OCI-LY1 (cell line): ENCODE measurements at regions not wholly inside any gene's neighbourhood (a gene's known extent, or its start where the extent isn't known, plus 50 kb on each side); places are given as distances from the start of the nearest gene placed in this dataset.

Experiments used
- H2AFZ ChIP-seq: fragments of 200-600 bp; sonication (generic), shearing (Covaris generic); 2 replicates; pipeline ENCODE4 v1.6.0; 2014; ENCODE audit warnings: antibody characterized with exemption, mild to moderate bottlenecking, low read length
- H3F3A ChIP-seq: fragments of 200-600 bp; sonication (generic), shearing (Covaris generic); 2 replicates; pipeline ENCODE4 v1.6.0; 2014; ENCODE audit warnings: mild to moderate bottlenecking, antibody characterized with exemption, low read length, moderate library complexity; ENCODE audit not compliant: insufficient read depth
- H3K27ac ChIP-seq: fragments of 200-600 bp; sonication (generic); 2 replicates; pipeline ENCODE4 v1.5.1; 2014; ENCODE audit warnings: low read length, mixed run types, mild to moderate bottlenecking, low read depth; ENCODE audit not compliant: poor library complexity, severe bottlenecking
- H3K27me3 ChIP-seq: fragments of 200-600 bp; sonication (generic); 2 replicates; pipeline ENCODE4 v1.6.0; 2014; ENCODE audit warnings: antibody characterized with exemption, mild to moderate bottlenecking, low read length, moderate library complexity; ENCODE audit not compliant: insufficient read depth
- H3K36me3 ChIP-seq: fragments of 200-600 bp; sonication (generic); 2 replicates; pipeline ENCODE4 v1.6.1; 2014; ENCODE audit warnings: mild to moderate bottlenecking, antibody characterized with exemption, low read length, moderate library complexity, mixed read lengths; ENCODE audit not compliant: insufficient read depth
- H3K4me1 ChIP-seq: fragments of 200-600 bp; sonication (generic); 2 replicates; pipeline ENCODE4 v1.5.1; 2014; ENCODE audit warnings: mild to moderate bottlenecking, low read length, moderate library complexity; ENCODE audit not compliant: insufficient read depth, severe bottlenecking
- H3K4me2 ChIP-seq: fragments of 200-600 bp; sonication (generic), shearing (Covaris generic); 2 replicates; pipeline ENCODE4 v1.6.1; 2014; ENCODE audit warnings: low read length
- H3K4me3 ChIP-seq: fragments of 200-600 bp; sonication (generic); 2 replicates; pipeline ENCODE4 v1.5.1; 2014; ENCODE audit warnings: low read length, low read depth, mild to moderate bottlenecking, mixed read lengths; ENCODE audit not compliant: poor library complexity, severe bottlenecking
- H3K79me2 ChIP-seq: fragments of 200-600 bp; shearing (Covaris generic); 2 replicates; pipeline ENCODE4 v1.6.1; 2016; ENCODE audit warnings: mixed run types, low read length, mixed read lengths; ENCODE audit not compliant: insufficient read depth
- H3K9ac ChIP-seq: fragments of 200-600 bp; sonication (generic), shearing (Covaris generic); 2 replicates; pipeline ENCODE4 v1.6.1; 2014; ENCODE audit warnings: mild to moderate bottlenecking, low read length, mixed read lengths
- H3K9me2 ChIP-seq: fragments of 200-600 bp; sonication (generic), shearing (Covaris generic); 2 replicates; pipeline ENCODE4 v1.6.1; 2014; ENCODE audit warnings: low read depth, mild to moderate bottlenecking, low read length, mixed read lengths
- H3K9me3 ChIP-seq: fragments of 200-600 bp; shearing (Covaris generic); 2 replicates; pipeline ENCODE4 v1.6.1; 2014; ENCODE audit warnings: low read length, mixed read lengths
- H4K20me1 ChIP-seq: fragments of 200-600 bp; sonication (generic), shearing (Covaris generic); 2 replicates; pipeline ENCODE4 v1.6.0; 2016; ENCODE audit warnings: mild to moderate bottlenecking, low read length; ENCODE audit not compliant: insufficient read depth
- EZH2 ChIP-seq: fragments of 200-600 bp; sonication (generic), shearing (Covaris generic); IDR thresholded peaks from 2 replicates; pipeline ENCODE4 v1.8.0; 2017; ENCODE audit warnings: borderline replicate concordance, mixed run types, mild to moderate bottlenecking, antibody characterized with exemption, low read length, moderate library complexity, mixed read lengths
- TF ChIP-seq, protein P1 (sequence below): fragments of 200-600 bp; sonication (generic), shearing (Covaris generic); IDR thresholded peaks from 2 replicates; pipeline ENCODE4 v1.5.1; 2017; ENCODE audit warnings: mild to moderate bottlenecking, antibody characterized with exemption, low read length, moderate library complexity, mixed read lengths

DNA sequence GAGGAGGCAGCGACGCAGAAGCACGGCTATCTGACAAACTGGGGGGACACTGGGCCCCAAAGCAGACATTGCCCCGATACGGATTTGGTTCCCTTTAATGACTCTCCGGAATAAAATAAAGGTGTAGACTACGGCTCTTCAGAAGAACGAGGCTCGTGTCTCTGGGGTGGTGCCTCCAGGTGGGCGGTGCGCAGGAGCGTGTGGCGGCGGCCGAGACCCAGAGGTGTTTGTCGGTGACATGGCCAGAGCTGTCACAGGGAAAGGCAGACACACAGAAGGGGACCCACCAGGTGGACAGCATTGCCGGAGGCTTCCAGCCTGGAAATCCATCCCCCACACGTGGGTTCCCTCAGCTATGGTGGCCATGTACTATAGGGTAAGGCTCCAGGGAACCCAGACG, 366.0 kb downstream of the BRD1 start:
- no peak overlapping the region for H2AFZ ChIP-seq
- no peaks in the 10 kb centered on the region for H3K36me3 ChIP-seq
- H4K20me1 ChIP-seq = no peaks in the 10 kb centered on the region
- H3K27me3 ChIP-seq = no peaks in the 10 kb centered on the region
- H3K9me3 ChIP-seq = no peaks in the 10 kb centered on the region
- H3K4me3 ChIP-seq = no peak overlapping the region
- H3K9me2 ChIP-seq = no peaks in the 10 kb centered on the region
- TF ChIP-seq EZH2 = no peak
- TF ChIP-seq, protein P1, sequence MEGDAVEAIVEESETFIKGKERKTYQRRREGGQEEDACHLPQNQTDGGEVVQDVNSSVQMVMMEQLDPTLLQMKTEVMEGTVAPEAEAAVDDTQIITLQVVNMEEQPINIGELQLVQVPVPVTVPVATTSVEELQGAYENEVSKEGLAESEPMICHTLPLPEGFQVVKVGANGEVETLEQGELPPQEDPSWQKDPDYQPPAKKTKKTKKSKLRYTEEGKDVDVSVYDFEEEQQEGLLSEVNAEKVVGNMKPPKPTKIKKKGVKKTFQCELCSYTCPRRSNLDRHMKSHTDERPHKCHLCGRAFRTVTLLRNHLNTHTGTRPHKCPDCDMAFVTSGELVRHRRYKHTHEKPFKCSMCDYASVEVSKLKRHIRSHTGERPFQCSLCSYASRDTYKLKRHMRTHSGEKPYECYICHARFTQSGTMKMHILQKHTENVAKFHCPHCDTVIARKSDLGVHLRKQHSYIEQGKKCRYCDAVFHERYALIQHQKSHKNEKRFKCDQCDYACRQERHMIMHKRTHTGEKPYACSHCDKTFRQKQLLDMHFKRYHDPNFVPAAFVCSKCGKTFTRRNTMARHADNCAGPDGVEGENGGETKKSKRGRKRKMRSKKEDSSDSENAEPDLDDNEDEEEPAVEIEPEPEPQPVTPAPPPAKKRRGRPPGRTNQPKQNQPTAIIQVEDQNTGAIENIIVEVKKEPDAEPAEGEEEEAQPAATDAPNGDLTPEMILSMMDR = no peak
- H3K4me2 ChIP-seq = no peak overlapping the region
- no peak overlapping the region for H3K27ac ChIP-seq
- no peaks in the 10 kb centered on the region for H3F3A ChIP-seq
- peaks cover 5% of the 10 kb centered on the region for H3K4me1 ChIP-seq
- no peak overlapping the region for H3K9ac ChIP-seq
- H3K79me2 ChIP-seq = no peaks in the 10 kb centered on the region

DNA sequence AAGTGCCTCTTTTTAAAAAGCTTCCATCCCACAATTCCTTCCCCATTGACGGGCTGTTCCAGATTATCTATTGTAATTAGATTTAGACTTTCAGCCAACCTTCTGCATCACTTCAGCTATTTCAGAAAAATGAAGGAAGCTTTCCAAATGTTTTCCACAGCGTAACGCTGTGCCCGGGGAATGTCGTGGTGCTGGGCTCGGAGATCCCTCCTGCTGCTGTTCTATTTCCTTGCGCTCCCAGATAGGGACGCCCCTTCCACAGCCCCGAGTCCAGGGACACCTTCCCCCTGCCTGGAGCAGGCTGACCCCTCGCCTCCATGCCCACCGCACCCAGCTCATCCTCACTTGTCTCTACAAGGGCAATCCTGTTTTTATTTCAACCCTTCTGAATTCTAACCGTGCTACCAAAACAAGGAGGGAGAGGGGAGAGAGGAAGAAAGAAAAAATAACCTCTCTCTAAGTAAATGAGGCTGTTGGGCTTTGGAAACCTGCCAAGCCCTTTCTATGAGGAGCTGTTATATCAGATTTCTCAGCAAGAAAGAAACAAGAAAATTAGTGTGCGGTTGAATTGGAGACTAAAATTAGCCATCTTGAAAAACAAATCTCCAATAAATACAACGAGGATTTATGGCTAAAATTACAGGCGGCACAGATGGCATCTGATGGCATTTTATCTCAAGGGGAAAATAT, 366.9 kb downstream of the BRD1 start:
- Histone ChIP-seq H3K9ac (no peak overlapping the region), H3K4me2 (no peak overlapping the region), H3K9me2 (no peaks in the 10 kb centered on the region), H3K27ac (no peak overlapping the region), H2AFZ (no peak overlapping the region), H3K9me3 (no peaks in the 10 kb centered on the region), H3K4me3 (no peak overlapping the region), H3K79me2 (no peaks in the 10 kb centered on the region), H3K27me3 (no peaks in the 10 kb centered on the region), H3K36me3 (no peaks in the 10 kb centered on the region), H3F3A (no peaks in the 10 kb centered on the region), H3K4me1 (no peaks in the 10 kb centered on the region), H4K20me1 (no peaks in the 10 kb centered on the region)
- TF ChIP-seq, protein P1 = no peak
- TF ChIP-seq EZH2 = no peak

DNA sequence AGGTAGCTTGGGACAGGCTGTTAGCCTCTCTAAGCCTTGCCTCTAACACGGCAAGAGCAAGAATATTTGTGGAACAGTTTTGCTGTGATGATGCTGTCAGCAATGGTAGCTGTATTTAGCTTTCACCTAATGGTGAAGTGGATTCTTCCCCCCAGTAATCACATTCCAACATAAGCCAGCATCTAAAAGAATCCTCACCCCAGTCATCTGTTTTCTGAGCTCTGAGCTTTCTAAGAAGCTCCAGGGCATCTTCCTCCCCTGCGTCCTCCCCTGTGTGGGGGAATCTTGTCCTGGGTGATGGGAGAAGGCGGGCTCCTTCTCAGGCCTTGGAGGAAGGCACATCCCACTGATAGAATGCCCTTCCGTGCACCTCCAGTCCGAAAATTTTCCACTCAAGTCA, 367.6 kb downstream of the BRD1 start:
- no peak overlapping the region for H3K9ac ChIP-seq
- no peak overlapping the region for H3K4me2 ChIP-seq
- H3K27ac ChIP-seq = no peak overlapping the region
- H3K9me3 ChIP-seq = no peaks in the 10 kb centered on the region
- no peaks in the 10 kb centered on the region for H3F3A ChIP-seq
- H2AFZ ChIP-seq = no peak overlapping the region
- no peak overlapping the region for H3K4me3 ChIP-seq
- TF ChIP-seq EZH2 = no peak
- TF ChIP-seq, protein P1 = no peak
- H4K20me1 ChIP-seq = no peaks in the 10 kb centered on the region
- no peaks in the 10 kb centered on the region for H3K79me2 ChIP-seq
- H3K36me3 ChIP-seq = no peaks in the 10 kb centered on the region
- no peaks in the 10 kb centered on the region for H3K27me3 ChIP-seq
- H3K9me2 ChIP-seq = no peaks in the 10 kb centered on the region
- no peaks in the 10 kb centered on the region for H3K4me1 ChIP-seq
